ENCODE measurements at regions not wholly inside any gene's neighbourhood (a gene's known extent, or its start where the extent isn't known, plus 50 kb on each side); places are given as distances from the start of the nearest gene placed in this dataset.
A peak's percentile ranks its signal among the peaks of the same experiment; 100 is the strongest.

GRCh38 chr10:98332623-98333269, 64.8 kb upstream of the LOXL4 start:
- DNase-seq (no peak), ATAC-seq (replicated peaks) (no peak)
- peaks cover 0 to 6% of the 10 kb centered on the region in 2 donors for H3K36me3 Mint-ChIP-seq
- no peak overlapping the region for H3K27ac Mint-ChIP-seq
- H3K9me3 Mint-ChIP-seq, result peaks cover 1 to 3% of the 10 kb centered on the region in 2 donors
- peaks cover 0 to 8% of the 10 kb centered on the region in 2 donors for H3K4me1 Mint-ChIP-seq
- no peaks in the 10 kb centered on the region for H3K27me3 Mint-ChIP-seq
- H3K4me3 Mint-ChIP-seq, result no peak overlapping the region

GRCh38 chr10:98331885-98332284, 63.9 kb upstream of the LOXL4 start:
- Mint-ChIP-seq H3K36me3 (peaks cover 0 to 6% of the 10 kb centered on the region in 2 donors), H3K4me3 (no peak overlapping the region), H3K27ac (no peak overlapping the region), H3K4me1 (peaks cover under 1 to 9% of the 10 kb centered on the region in 2 donors), H3K9me3 (peaks cover 1 to 3% of the 10 kb centered on the region in 2 donors), H3K27me3 (peaks cover 5% of the 10 kb centered on the region in 2 donors)
- no peak for DNase-seq
- ATAC-seq (replicated peaks), result no peak

- Mint-ChIP-seq H3K27ac (no peak overlapping the region), H3K36me3 (peaks cover 0 to 6% of the 10 kb centered on the region in 2 donors), H3K4me1 (peaks cover 6 to 10% of the 10 kb centered on the region in 2 donors), H3K9me3 (peaks cover 1 to 3% of the 10 kb centered on the region in 2 donors), H3K27me3 (peaks cover 10 to 11% of the 10 kb centered on the region in 2 donors), H3K4me3 (no peak overlapping the region)
- DNase-seq, result no peak
- no peak for ATAC-seq (replicated peaks)
Observed at GRCh38 chr10:98330987-98331386, 63.0 kb upstream of the LOXL4 start.

GRCh38 chr10:98328640-98329039, 60.6 kb upstream of the LOXL4 start:
- no peak overlapping the region for H3K27ac Mint-ChIP-seq
- DNase-seq (no peak), ATAC-seq (replicated peaks) (no peak)
- H3K9me3 Mint-ChIP-seq, result peaks cover 1 to 3% of the 10 kb centered on the region in 2 donors
- H3K4me3 Mint-ChIP-seq, result no peak overlapping the region
- H3K36me3 Mint-ChIP-seq, result peaks cover 0 to 6% of the 10 kb centered on the region in 2 donors
- peaks cover 10 to 11% of the 10 kb centered on the region in 2 donors for H3K27me3 Mint-ChIP-seq
- H3K4me1 Mint-ChIP-seq, result peaks cover 6 to 8% of the 10 kb centered on the region in 2 donors

- peaks cover 6 to 10% of the 10 kb centered on the region in 2 donors for H3K4me1 Mint-ChIP-seq
Observed at GRCh38 chr10:98328163-98328562, 60.2 kb upstream of the LOXL4 start.

GRCh38 chr10:98326621-98327027, 58.6 kb upstream of the LOXL4 start:
- H3K27ac Mint-ChIP-seq, result peak overlapping the region; percentile 67
- no peak overlapping the region for H3K4me3 Mint-ChIP-seq
- peaks cover 10 to 11% of the 10 kb centered on the region in 2 donors for H3K27me3 Mint-ChIP-seq
- peaks cover 1 to 3% of the 10 kb centered on the region in 2 donors for H3K9me3 Mint-ChIP-seq
- no peak for ATAC-seq (replicated peaks)
- no peak for DNase-seq
- peaks cover 0 to 6% of the 10 kb centered on the region in 2 donors for H3K36me3 Mint-ChIP-seq
- H3K4me1 Mint-ChIP-seq, result peaks cover 6 to 12% of the 10 kb centered on the region in 2 donors

More at GRCh38 chr10:98328163-98328562, 60.2 kb upstream of the LOXL4 start:
- H3K27ac Mint-ChIP-seq, result no peak overlapping the region
- peaks cover 10 to 11% of the 10 kb centered on the region in 2 donors for H3K27me3 Mint-ChIP-seq
- no peak for DNase-seq
- H3K4me3 Mint-ChIP-seq, result no peak overlapping the region
- no peak for ATAC-seq (replicated peaks)
- H3K36me3 Mint-ChIP-seq, result peaks cover 0 to 6% of the 10 kb centered on the region in 2 donors
- H3K9me3 Mint-ChIP-seq, result peaks cover 1 to 3% of the 10 kb centered on the region in 2 donors

- Mint-ChIP-seq H3K4me3 (no peak overlapping the region), H3K27ac (no peak overlapping the region), H3K4me1 (peaks cover 5 to 12% of the 10 kb centered on the region in 2 donors), H3K36me3 (peaks cover 0 to 2% of the 10 kb centered on the region in 2 donors), H3K9me3 (peaks cover 0 to 2% of the 10 kb centered on the region in 2 donors), H3K27me3 (peaks cover 10 to 11% of the 10 kb centered on the region in 2 donors)
- DNase-seq (peak; percentile 6), ATAC-seq (replicated peaks) (peak; percentile 79 to 90)
Observed at GRCh38 chr10:98323221-98324164, 55.5 kb upstream of the LOXL4 start.

- Mint-ChIP-seq H3K4me3 (no peak overlapping the region), H3K36me3 (no peaks in the 10 kb centered on the region), H3K4me1 (peaks cover 8 to 16% of the 10 kb centered on the region in 2 donors), H3K27me3 (peaks cover 0 to under 1% of the 10 kb centered on the region in 2 donors), H3K9me3 (no peaks in the 10 kb centered on the region), H3K27ac (no peak overlapping the region)
- ATAC-seq (replicated peaks) (no peak), DNase-seq (no peak)
Observed at GRCh38 chr10:98321186-98321780, 53.3 kb upstream of the LOXL4 start.

GRCh38 chr10:98320486-98321185, 52.6 kb upstream of the LOXL4 start:
- Mint-ChIP-seq H3K27ac (no peak overlapping the region), H3K9me3 (no peaks in the 10 kb centered on the region), H3K36me3 (no peaks in the 10 kb centered on the region), H3K27me3 (no peaks in the 10 kb centered on the region), H3K4me1 (peaks cover 10 to 23% of the 10 kb centered on the region in 2 donors), H3K4me3 (no peak overlapping the region)
- ATAC-seq (replicated peaks) (no peak), DNase-seq (no peak)

GRCh38 chr10:98318861-98319260, 50.9 kb upstream of the LOXL4 start:
- Mint-ChIP-seq H3K27me3 (peaks cover 0 to 4% of the 10 kb centered on the region in 2 donors), H3K27ac (no peak overlapping the region), H3K4me3 (no peak overlapping the region), H3K4me1 (peaks cover 10 to 23% of the 10 kb centered on the region in 2 donors), H3K36me3 (no peaks in the 10 kb centered on the region), H3K9me3 (no peaks in the 10 kb centered on the region)
- ATAC-seq (replicated peaks), result no peak
- no peak for DNase-seq

Measured in stimulated activated naive B cell treated with anti-CD40 and anti-IgM and Interleukin-4, amounts not matched to agents 10 μg/mL and 1 μg/mL and 100 μg/mL, for 72 hours (primary cell).